Large intestine (tissue), 3 donors: ENCODE measurements at regions not wholly inside any gene's neighbourhood (a gene's known extent, or its start where the extent isn't known, plus 50 kb on each side); places are given as distances from the start of the nearest gene placed in this dataset.

ENCODE experiments used
- DNase-seq, 2 donors: peaks; one replicate each; pipeline versions ENCODE4 v3.0.0 to v3.0.0-alpha.2; 2013
- H3K27ac ChIP-seq: one replicate; pipeline ENCODE4 v1.5.1; 2013; ENCODE audit warnings: low read length
- H3K27me3 ChIP-seq: 2 replicates; pipeline ENCODE4 v1.6.1; 2013; ENCODE audit warnings: low read length; ENCODE audit not compliant: control insufficient read depth, insufficient read depth
- H3K36me3 ChIP-seq: 2 replicates; pipeline ENCODE4 v1.6.1; 2013; ENCODE audit warnings: low read length; ENCODE audit not compliant: control insufficient read depth, insufficient read depth
- H3K4me1 ChIP-seq: one replicate; pipeline ENCODE4 v1.6.1; 2013; ENCODE audit warnings: low read length; ENCODE audit not compliant: control insufficient read depth, insufficient read depth
- H3K4me3 ChIP-seq: one replicate; pipeline ENCODE4 v1.5.1; 2013; ENCODE audit warnings: low read length
- H3K9me3 ChIP-seq: one replicate; pipeline ENCODE4 v1.6.1; 2013; ENCODE audit warnings: mild to moderate bottlenecking, low read depth, low read length, moderate library complexity; ENCODE audit not compliant: control insufficient read depth
- WGBS: methylation state at CpG from one replicate; pipeline ENCODE4 v1.1.5; 2013; ENCODE audit warnings: low lambda C conversion rate; ENCODE audit not compliant: insufficient coverage; 5-methylcytosine and 5-hydroxymethylcytosine counted together

GRCh38 chr2:153786016-153786415, 85.7 kb upstream of the GALNT13 start:
- peak; percentile 11 to 17 for DNase-seq
- no peaks in the 10 kb centered on the region for H3K27me3 ChIP-seq
- no peak overlapping the region for H3K4me3 ChIP-seq
- H3K9me3 ChIP-seq: peaks cover 4% of the 10 kb centered on the region
- no peaks in the 10 kb centered on the region for H3K36me3 ChIP-seq
- no peak overlapping the region for H3K27ac ChIP-seq
- peaks cover 5% of the 10 kb centered on the region for H3K4me1 ChIP-seq
- WGBS: no CpG with 5 or more reads among the region's 5 CpGs

GRCh38 chr2:153787612-153788011, 84.1 kb upstream of the GALNT13 start:
- 100% methylated on average over 1 of the region's 1 CpG for WGBS
- Histone ChIP-seq H3K27ac (no peak overlapping the region), H3K9me3 (peaks cover 4% of the 10 kb centered on the region), H3K27me3 (no peaks in the 10 kb centered on the region), H3K4me1 (peaks cover 5% of the 10 kb centered on the region), H3K4me3 (no peak overlapping the region), H3K36me3 (no peaks in the 10 kb centered on the region)
- no peak for DNase-seq

- Histone ChIP-seq H3K4me3 (no peak overlapping the region), H3K27ac (no peak overlapping the region), H3K9me3 (no peaks in the 10 kb centered on the region), H3K4me1 (no peaks in the 10 kb centered on the region), H3K36me3 (no peaks in the 10 kb centered on the region), H3K27me3 (no peaks in the 10 kb centered on the region)
- no peak for DNase-seq
Observed at GRCh38 chr2:153802671-153803070, 69.1 kb upstream of the GALNT13 start.

- Histone ChIP-seq H3K36me3 (no peaks in the 10 kb centered on the region), H3K27ac (no peak overlapping the region), H3K27me3 (no peaks in the 10 kb centered on the region), H3K9me3 (no peaks in the 10 kb centered on the region), H3K4me1 (no peaks in the 10 kb centered on the region), H3K4me3 (no peak overlapping the region)
- DNase-seq: no peak
Observed at GRCh38 chr2:153808679-153809078, 63.0 kb upstream of the GALNT13 start.

- no peaks in the 10 kb centered on the region for H3K9me3 ChIP-seq
- no peak overlapping the region for H3K4me3 ChIP-seq
- WGBS: no CpG with 5 or more reads among the region's 1 CpG
- no peak overlapping the region for H3K27ac ChIP-seq
- no peak for DNase-seq
- H3K27me3 ChIP-seq: no peaks in the 10 kb centered on the region
- no peaks in the 10 kb centered on the region for H3K4me1 ChIP-seq
- H3K36me3 ChIP-seq: no peaks in the 10 kb centered on the region
Observed at GRCh38 chr2:153811516-153811915, 60.2 kb upstream of the GALNT13 start.

- no peaks in the 10 kb centered on the region for H3K4me1 ChIP-seq
- no peak for DNase-seq
- H3K27ac ChIP-seq: no peak overlapping the region
- no peaks in the 10 kb centered on the region for H3K27me3 ChIP-seq
- no peak overlapping the region for H3K4me3 ChIP-seq
- no peaks in the 10 kb centered on the region for H3K36me3 ChIP-seq
- no peaks in the 10 kb centered on the region for H3K9me3 ChIP-seq
- WGBS: 33% methylated on average over 1 of the region's 1 CpG
Observed at GRCh38 chr2:153812632-153813031, 59.1 kb upstream of the GALNT13 start.

- no peak for DNase-seq
- H3K9me3 ChIP-seq: no peaks in the 10 kb centered on the region
- no peaks in the 10 kb centered on the region for H3K36me3 ChIP-seq
- WGBS: no CpG with 5 or more reads among the region's 6 CpGs
- no peak overlapping the region for H3K4me3 ChIP-seq
- no peaks in the 10 kb centered on the region for H3K4me1 ChIP-seq
- no peak overlapping the region for H3K27ac ChIP-seq
- no peaks in the 10 kb centered on the region for H3K27me3 ChIP-seq
Observed at GRCh38 chr2:153818242-153818641, 53.5 kb upstream of the GALNT13 start.

GRCh38 chr2:153819074-153819473, 52.6 kb upstream of the GALNT13 start:
- no peaks in the 10 kb centered on the region for H3K36me3 ChIP-seq
- no peak overlapping the region for H3K4me3 ChIP-seq
- WGBS: no CpG with 5 or more reads among the region's 1 CpG
- no peak for DNase-seq
- no peak overlapping the region for H3K27ac ChIP-seq
- H3K27me3 ChIP-seq: no peaks in the 10 kb centered on the region
- H3K4me1 ChIP-seq: no peaks in the 10 kb centered on the region
- no peaks in the 10 kb centered on the region for H3K9me3 ChIP-seq

- no peaks in the 10 kb centered on the region for H3K9me3 ChIP-seq
- no peaks in the 10 kb centered on the region for H3K4me1 ChIP-seq
- no peak overlapping the region for H3K27ac ChIP-seq
- no peak overlapping the region for H3K4me3 ChIP-seq
- no peak for DNase-seq
- no peaks in the 10 kb centered on the region for H3K27me3 ChIP-seq
- H3K36me3 ChIP-seq: no peaks in the 10 kb centered on the region
Observed at GRCh38 chr2:153819501-153819900, 52.2 kb upstream of the GALNT13 start.
